HG03442 (cell line): ENCODE measurements at regions not wholly inside any gene's neighbourhood (a gene's known extent, or its start where the extent isn't known, plus 50 kb on each side); places are given as distances from the start of the nearest gene placed in this dataset.
"Not testable (repeated sequence)": the region's sequence is repeated elsewhere in the genome, so short reads cannot be mapped to it uniquely, and the experiment has no call there.

Source experiments
- ATAC-seq: cut with Tn5 transposase; IDR thresholded peaks from one replicate; pipeline ENCODE4 v1.9.1; 2021; ENCODE audit warnings: mild to moderate bottlenecking, moderate library complexity; ENCODE audit not compliant: unreplicated experiment

DNA sequence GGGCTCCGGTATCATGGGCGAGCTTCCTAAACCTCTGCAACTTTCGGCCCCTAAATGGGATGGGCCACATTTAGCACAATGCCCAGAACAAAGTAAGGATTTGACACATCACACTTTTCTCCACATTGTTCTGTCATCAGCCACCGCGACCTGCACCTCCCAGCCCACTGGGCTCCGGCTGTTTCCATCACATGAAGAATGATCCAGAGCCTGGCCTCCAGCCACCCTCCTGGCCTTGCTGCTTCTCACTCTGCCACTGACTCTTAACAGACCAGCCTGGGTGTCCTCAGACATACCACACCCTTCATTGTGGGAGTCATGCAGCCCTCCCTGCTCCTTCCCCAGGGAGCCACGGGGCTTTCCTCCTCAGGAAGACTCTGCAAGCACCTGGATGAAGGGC lies 113.7 kb downstream of the IGLL1 start:
- ATAC-seq = no peak

DNA sequence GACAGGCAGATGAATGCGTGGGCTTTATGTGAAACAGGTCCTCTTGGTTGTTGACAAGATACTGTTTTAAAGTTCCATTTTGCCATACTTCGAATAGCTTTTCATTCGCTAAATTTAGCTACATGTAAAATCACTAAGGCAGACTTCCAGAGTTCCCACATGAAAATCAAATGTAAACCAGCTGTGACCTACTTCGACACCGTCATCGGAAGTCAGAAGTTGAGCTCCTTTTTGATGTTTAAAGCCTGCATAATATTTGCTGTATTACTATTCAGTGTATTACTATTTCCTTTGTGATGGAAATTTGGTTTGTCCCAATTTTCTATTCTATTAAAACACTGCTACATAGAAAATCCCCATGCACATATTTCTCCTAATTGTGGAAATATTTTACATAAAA lies 115.3 kb downstream of the IGLL1 start:
- not testable (repeated sequence) for ATAC-seq

DNA sequence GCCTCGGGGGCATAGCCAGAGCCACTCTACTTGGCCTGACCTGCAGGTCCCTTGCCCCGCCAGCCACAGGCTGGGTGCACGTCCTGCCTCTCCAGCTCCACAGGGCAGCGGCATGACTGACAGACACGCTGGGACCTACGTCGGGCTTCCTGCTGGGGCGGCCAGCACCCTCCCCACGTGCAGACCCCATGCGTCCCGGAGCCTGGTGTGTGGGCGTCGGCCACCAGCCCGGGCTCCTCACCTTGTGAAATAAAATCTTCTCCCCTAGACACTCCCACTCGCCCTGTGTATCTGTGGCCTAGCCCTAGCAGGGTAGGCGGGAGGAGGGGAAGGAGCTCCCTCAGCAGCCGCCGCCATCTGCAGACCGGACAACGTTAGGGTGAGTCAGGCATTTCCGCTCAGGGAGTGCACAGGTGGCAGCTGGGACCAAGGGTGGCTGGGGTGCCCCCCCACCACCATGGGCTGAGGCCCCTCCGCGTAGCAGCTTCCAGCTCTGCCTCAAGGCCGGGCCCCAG lies 119.5 kb downstream of the IGLL1 start:
- not testable (repeated sequence) for ATAC-seq

DNA sequence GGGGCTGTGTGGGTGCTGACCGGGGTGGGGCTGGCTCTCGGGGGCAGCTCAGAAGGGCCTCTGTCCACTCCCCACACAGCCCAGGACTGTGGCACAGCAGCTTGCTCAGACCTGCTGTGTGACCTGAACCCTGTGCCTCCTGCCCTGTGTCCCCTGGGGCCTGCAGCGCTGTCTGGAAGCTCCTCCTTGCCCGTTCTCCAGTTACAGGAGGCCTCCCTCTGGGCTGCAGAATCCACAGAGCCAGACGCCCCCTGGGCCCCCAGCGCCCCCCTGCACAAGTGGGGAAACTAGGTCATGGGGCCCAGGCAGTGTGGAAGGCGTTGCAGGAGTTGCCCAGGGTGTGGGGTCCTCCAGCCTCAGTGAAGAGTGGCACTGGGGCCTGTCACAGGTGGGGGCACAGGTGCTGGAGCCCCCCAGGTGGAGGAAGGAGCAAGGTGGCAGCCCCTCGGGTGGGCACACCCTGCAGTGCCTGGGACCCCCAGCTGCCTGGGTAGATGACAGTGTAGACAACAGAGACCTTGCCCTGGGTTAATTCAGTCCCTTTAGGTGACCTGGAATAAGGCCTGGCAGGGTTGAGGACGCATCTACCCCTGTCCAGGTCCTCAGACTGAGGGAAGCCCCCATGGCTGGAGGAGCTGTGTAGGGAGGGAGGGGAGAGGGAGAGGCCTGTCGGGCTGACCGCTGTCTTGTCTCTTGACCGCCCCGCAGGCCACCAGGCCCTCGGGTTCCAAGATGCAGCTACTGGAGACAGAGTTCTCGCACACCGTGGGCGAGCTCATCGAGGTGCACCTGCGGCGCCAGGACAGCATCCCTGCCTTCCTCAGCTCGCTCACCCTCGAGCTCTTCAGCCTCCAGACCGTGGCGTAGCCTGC lies 120.2 kb downstream of the IGLL1 start:
- not testable (repeated sequence) for ATAC-seq

DNA sequence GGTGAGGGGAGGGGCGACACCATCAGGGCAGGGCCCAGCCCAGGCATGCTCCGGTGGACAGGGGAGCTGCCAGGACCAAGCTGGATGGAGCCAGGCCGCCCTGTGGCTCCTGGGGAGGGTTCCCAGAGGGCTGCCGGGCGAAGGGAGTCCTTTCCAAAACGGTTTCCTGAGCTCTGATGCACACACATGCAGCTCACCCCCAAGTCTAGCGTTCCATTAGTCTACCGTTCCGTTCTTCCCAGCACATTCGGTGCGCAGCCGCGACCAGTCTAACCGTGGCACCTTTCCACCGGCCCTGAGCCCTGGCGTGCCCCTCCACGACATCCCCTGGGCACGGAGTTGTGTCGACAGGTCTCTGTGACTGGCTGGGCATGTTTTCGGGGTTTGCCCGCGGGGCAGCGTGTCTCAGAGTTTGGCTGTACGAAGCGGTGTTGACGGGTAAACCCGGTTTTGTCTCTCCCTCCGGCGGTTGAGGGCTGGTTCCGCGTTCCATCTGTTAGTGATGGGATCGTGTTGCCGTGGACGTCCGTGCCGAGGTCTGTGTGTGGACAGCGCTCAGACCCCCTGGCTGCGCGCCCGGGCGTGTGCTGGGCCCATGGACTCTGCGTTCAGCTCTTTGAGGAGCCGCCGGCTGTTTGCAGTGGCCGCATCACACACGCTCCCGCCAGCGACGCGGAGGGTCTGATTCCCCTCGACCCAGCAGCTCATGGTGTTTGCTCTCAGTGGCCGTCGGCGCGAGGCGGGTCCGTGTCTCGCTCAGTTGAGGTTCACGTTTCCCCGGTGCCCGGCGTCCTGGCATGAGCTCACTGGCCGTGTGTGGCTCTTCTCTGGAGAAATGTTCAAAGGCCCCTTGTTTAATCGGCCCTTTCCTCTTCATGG lies 121.2 kb downstream of the IGLL1 start:
- no peak for ATAC-seq

DNA sequence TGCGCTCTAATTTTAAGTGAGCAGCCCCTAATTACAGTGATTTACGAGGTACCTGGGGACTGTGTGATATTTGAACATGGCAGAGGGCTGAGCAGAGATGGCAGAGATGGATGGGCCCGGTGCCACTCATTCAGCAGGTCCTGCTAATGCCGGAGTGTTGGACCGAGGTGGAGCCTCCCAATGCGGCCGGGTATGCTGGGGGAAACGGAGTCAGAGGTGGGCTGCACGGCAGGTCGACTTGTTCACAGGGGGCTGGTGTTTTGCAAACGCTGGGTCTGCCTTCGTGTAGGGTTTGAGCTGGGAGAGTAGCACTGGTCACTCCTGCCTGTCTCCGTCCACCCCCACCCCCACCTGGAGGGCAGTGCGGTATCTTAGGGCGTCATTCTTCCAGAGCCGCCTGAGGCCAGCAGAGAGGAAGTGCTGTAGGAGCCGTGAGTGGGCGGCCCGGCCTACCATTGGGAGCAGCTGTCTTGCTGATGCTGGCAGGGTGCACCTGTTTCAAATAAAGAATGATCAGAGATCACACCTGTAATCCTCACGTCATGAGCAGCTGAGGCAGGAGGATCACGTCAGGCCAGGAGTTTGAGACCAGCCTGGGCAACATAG lies 122.6 kb downstream of the IGLL1 start:
- ATAC-seq = no peak

DNA sequence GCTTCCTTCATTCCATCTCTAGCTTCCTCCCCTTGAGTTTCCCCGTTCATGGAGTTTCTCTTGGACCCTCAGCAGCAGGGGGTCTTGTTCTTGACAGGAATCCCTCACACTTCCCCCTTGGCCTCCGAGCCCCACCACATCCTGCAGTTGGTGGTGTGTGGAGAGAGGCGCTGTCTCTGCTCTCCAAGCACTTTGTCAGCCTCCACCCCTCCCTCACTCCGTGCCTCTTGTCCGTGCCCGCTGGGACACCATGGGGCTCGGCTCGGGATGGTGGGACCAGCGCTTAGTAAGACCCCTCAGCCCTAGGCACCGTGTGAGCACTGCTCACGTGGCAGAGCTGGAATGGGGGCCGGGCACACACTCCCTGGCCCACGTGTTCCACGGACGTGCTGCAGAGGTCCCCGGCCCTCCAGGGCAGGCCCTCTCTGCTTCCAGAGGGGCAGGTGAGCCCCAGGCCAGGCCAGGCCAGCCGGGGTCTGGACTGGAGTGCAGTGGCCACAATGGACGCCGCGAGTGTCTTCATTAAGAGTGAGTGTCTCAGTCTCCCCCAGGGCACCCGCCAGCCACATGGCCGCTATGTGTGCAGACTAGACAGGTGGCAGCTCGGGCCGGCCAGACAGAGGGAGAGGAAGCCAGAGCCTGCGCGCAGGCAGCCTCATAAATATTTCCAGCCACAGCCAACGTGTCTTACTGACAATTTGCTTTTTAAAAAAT lies 123.3 kb downstream of the IGLL1 start:
- not testable (repeated sequence) for ATAC-seq

DNA sequence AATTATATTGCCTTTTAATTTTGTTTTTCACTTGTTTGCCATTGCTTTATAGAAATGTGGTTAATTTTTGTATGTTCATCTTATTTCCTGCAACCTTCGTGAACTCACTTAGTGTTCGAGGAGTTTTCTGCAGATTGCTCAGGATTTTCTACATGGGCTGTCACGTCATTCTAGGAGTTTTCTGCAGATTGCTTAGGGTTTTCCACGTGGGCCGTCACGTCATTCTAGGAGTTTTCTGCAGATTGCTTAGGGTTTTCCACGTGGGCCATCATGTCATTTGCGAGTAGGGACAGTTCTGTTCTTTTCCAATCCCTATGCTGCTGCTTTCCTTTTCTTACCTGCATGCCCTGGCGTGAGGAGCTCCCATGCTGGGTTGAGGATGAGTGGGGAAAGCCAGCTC lies 125.7 kb downstream of the IGLL1 start:
- not testable (repeated sequence) for ATAC-seq

DNA sequence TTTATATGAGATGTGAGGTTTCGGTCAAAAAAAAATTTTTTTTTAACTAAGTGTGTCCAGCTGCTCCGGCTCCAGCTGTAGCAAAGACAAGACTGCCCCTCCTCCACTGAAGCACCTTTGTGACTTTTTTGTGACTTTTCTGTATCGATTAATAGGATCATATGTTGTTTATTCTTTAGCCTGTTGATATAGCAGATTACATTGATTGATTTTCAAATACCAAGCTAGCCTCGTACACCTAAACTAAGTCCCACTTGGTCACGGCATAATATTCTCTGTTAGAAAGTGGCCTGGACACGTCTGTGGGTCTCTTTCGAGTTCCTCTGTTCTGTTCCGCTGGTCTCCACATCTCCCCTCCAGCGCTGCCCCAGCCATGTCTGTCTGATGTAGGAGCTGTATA lies 126.8 kb downstream of the IGLL1 start:
- no peak for ATAC-seq

DNA sequence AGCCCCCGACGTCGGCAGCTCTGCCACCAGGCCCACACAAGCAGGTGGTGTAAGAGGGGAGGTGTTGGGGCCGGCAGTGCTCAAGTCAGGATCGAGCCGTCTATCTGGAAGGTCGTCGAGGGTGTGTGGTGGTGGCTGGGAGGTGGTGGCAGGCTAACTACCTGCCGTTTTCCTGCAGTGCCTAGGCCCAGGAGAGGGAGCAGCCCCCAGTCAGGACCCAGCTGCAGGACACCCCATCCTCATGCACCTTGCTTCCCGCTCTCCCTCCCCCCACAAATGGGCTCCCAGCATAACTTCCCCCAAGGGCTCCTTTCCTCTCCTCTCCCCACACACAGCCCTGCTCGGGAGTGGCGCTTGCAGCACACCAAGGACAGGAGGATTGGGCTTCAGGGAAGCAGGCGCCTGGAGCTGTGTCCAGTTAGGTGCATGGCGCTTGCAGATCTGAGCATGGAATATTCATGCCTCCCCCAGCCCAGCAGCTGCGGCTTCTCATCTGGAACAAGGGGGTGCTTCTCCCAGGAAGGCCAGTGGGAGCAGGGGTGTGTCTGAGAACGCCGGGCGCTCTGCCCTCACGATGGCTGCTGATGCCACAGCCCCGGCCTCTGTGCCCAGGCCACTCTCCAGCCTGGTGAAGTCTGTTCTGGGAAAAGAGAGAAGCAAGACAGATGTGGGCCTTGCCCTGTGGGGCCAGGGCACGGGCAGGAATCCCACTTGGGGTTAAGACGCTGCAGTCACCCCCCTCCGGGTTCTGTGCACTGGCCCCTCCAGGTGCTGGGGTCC lies 127.7 kb downstream of the IGLL1 start:
- ATAC-seq = no peak

DNA sequence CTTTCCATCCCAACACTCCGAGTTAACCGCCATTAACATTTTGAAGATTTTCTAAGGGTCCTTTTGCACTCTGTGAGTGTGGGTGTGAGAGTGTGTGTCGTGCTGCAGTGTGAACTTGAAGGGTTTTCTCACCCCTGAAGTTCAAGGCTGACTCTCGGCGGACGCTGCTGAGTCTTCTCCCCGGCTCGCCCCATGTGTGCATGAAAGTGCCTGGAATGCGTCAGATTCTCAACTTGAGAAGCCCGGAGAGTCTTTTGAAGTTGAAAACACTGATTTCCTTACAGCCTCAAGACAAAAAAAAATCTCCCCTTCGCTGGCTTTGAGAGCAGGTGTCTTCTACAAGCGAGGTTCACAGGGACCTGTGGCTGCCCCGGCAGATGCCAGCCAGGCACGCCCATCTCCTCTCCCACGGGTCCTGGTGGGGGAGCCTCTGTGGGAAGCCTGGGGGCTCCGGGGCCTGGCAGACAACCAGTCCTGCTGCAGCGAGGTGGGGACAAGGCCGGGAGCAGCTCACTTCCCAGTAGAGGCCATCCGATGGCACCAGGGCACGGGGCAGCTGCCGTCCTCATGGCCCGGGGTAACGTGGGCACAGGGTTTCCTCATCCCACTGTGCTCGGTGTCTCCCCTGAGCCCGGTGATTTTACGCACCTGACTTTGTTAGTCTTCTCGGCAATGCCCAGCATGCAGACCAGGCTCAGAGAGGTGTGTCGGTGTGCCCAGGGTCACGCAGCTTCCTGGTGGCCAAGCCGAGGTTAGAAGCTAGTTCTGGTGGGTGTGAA lies 128.4 kb downstream of the IGLL1 start:
- not testable (repeated sequence) for ATAC-seq

DNA sequence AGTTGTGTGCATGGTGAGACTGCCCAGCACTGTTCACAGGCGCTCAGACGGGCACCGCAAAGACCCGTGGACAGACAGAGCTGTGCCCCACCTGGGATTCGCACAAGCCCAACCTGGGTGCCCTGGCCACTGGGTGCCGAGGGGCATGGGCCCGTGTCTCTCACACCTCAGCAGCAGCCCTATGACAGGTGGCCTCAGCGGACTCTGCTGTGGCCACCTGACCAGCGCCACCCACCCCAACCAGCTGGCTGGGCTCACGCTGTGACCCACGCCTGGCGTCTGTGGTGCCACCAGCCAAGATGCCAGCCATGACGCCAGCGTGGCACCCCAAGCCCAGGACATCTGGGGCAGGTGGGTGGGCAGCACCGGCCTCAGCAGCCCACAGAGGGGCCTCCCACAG lies 129.3 kb downstream of the IGLL1 start:
- not testable (repeated sequence) for ATAC-seq

DNA sequence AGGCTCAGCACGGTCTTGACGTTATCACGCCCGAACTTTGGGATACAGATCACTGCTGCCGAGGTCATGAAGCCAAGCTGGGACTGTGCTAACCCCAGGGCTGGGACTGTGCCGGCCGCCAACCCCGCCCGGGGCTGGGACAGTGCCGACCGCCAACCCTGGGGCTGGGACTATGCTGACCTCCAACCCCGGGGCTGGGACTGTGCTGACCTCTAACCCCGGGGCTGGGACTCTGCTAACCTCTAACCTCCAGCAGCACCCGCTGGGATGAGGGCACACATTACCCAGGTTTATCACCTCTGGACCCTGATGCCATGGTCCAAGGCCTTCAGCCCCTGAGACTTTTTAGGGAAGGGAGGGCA lies 129.7 kb downstream of the IGLL1 start:
- ATAC-seq = no peak

DNA sequence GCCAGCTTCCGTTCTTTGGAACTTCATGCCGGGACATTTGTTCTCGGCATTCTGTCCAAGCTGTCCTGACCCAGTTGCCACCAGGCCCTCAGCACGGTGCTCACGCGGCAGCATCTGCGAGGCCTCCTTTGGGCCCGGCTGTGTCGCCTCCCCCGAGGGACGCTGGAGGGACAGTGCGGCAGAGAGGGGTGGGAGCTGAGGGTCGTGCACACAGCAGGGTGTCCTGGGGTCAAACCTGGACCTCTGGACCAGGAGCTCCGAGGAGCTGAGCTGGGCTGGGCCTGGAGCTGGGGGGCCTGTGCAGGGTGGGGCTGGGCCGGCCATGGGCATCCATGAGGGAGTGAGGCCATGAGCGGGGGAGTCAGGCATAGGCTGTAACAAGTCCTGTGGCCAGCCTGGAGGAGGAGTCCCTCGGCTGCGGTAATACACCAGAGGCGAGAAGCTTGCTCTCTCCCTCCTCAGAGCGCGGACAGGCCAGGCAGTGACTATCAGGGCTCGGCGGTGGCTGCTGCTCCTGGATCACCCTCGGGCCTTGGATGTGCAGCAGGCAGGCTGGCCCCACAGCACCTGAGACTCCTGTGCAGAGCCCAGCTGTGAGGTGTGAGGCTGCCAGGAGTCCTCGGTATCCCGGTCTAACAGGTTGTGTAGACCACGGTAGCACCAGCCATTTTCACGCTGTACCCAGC lies 130.2 kb downstream of the IGLL1 start:
- not testable (repeated sequence) for ATAC-seq

DNA sequence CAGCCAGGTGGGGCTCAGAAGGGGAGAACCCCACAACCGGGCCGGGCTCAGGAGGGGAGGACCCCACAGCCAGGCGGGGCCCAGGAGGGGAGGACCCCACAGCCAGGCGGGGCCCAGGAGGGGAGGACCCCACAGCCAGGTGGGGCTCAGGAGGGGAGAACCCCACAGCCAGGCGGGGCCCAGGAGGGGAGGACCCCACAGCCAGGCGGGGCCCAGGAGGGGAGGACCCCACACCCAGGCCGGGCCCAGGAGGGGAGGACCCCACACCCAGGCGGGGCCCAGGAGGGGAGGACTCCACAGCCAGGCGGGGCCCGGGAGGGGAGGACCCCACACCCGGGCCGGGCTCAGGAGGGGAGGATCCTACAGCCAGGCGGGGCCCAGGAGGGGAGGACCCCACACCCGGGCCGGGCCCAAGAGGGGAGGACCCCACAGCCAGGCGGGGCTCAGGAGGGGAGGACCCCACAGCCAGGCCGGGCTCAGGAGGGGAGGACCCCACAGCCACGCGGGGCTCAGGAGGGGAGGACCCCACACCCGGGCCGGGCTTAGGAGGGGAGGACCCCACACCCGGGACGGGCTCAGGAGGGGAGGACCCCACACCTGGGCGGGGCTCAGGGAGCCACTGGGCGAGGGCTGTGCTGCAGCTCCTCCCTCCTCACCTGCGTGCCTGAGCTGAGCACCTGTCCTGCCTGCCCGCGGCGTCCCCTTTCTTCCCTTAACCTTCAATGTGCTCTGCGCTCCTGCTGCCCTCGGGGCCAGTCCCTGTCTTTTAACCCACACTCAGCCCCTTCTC lies 131.4 kb downstream of the IGLL1 start:
- not testable (repeated sequence) for ATAC-seq

DNA sequence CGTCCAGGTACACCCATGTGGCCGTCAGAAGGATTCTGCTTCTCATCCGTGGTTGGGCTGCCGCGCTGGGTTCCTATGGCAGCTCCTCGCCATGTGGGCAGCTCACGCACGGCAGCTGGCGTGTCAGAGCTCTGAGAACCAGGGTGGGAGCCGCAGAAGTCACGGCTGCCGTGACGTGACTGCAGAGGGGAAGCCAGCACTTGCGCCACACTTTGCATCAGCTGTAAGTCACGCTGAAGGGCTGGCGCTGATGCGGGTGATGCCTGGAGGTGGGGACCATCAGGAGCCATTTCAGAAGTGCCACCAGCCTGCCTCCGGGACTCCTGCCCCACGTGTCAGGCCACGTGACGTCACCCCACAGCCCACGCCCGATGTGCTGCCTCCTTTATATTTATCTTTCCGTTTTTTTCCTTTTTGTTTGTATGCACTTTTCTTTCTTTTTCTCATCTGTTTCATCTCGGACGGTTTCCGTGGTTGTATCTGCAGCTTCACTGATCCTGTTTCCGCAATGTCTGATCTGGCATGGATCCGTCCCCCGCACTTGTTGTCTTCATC lies 133.2 kb downstream of the IGLL1 start:
- no peak for ATAC-seq

DNA sequence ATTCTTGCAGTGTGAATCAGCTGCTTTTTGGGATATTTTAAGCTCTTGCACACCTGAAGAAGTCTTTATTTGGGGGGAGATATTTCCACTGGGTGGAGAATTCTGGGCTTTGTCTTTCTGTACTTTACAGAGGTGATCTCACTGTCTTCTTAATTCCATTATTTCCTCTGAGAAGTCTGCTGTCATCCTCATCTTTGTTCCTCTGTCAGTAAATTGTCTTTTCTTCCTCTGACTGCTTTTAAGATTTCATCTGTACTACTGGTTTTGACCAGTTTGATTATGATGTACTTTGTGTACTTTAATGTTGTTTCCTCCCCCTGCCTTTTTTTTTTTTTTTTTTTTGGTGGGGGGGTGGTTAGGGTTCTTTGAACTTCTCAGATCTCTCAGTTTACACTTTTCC lies 133.9 kb downstream of the IGLL1 start:
- ATAC-seq = not testable (repeated sequence)
